ENCODE measurements at regions not wholly inside any gene's neighbourhood (a gene's known extent, or its start where the extent isn't known, plus 50 kb on each side); places are given as distances from the start of the nearest gene placed in this dataset.

GRCh38 chr4:136829280-136829679 lies 703.0 kb downstream of the PCDH18 start:
- DNase-seq = no peak

GRCh38 chr4:136823020-136823419 lies 709.3 kb downstream of the PCDH18 start:
- DNase-seq = no peak

- DNase-seq = no peak
Measured at GRCh38 chr4:136818811-136819330, 713.4 kb downstream of the PCDH18 start.

GRCh38 chr4:136812100-136812880 lies 720.0 kb downstream of the PCDH18 start:
- DNase-seq = no peak

- DNase-seq = no peak
Measured at GRCh38 chr4:136811496-136812077, 720.7 kb downstream of the PCDH18 start.

- no peak for DNase-seq
Measured at GRCh38 chr4:136810626-136811025, 721.7 kb downstream of the PCDH18 start.

GRCh38 chr4:136806844-136807243 lies 725.5 kb downstream of the PCDH18 start:
- DNase-seq = no peak

- DNase-seq = no peak
Measured at GRCh38 chr4:136805617-136806016, 726.7 kb downstream of the PCDH18 start.

- DNase-seq = no peak
Measured at GRCh38 chr4:136803433-136803832, 728.9 kb downstream of the PCDH18 start.

- no peak for DNase-seq
Measured at GRCh38 chr4:136800248-136800647, 732.0 kb downstream of the PCDH18 start.

GRCh38 chr4:136796953-136797352 lies 735.3 kb downstream of the PCDH18 start:
- DNase-seq = no peak

- DNase-seq = no peak
Measured at GRCh38 chr4:136793848-136794247, 738.4 kb downstream of the PCDH18 start.

GRCh38 chr4:136784326-136784725 lies 748.0 kb downstream of the PCDH18 start:
- no peak for DNase-seq

GRCh38 chr4:136769717-136770116 lies 762.6 kb downstream of the PCDH18 start:
- no peak for DNase-seq

- no peak for DNase-seq
Measured at GRCh38 chr4:136768925-136769275, 763.4 kb downstream of the PCDH18 start.

GRCh38 chr4:136768213-136768924 lies 763.9 kb downstream of the PCDH18 start:
- no peak for DNase-seq

GRCh38 chr4:136763919-136764318 lies 768.4 kb downstream of the PCDH18 start:
- DNase-seq = no peak

GRCh38 chr4:136755531-136755916 lies 776.8 kb downstream of the PCDH18 start:
- no peak for DNase-seq

- no peak for DNase-seq
Measured at GRCh38 chr4:136754810-136755530, 777.3 kb downstream of the PCDH18 start.

- DNase-seq = no peak
Measured at GRCh38 chr4:136751556-136751955, 780.7 kb downstream of the PCDH18 start.

GRCh38 chr4:136750897-136751296 lies 781.4 kb downstream of the PCDH18 start:
- no peak for DNase-seq

GRCh38 chr4:136749989-136750388 lies 782.3 kb downstream of the PCDH18 start:
- no peak for DNase-seq

- no peak for DNase-seq
Measured at GRCh38 chr4:136748773-136749172, 783.5 kb downstream of the PCDH18 start.
